HL-60 (cell line): ENCODE measurements at regions not wholly inside any gene's neighbourhood (a gene's known extent, or its start where the extent isn't known, plus 50 kb on each side); places are given as distances from the start of the nearest gene placed in this dataset.

Experiments
- CTCF ChIP-seq: IDR thresholded peaks from one replicate; pipeline ENCODE4 v1.5.1; 2011; ENCODE audit warnings: low read length, control low read depth, inconsistent platforms; ENCODE audit not compliant: insufficient read depth
- POLR2AphosphoS5 ChIP-seq: IDR thresholded peaks from 2 replicates; pipeline ENCODE4 v1.6.1; 2012; ENCODE audit warnings: low read depth
- REST ChIP-seq: IDR thresholded peaks from 2 replicates; pipeline ENCODE4 v1.6.1; 2012; ENCODE audit warnings: low read depth; ENCODE audit not compliant: insufficient replicate concordance
- SPI1 ChIP-seq: IDR thresholded peaks from 2 replicates; pipeline ENCODE4 v1.6.1; 2012; ENCODE audit warnings: low read depth, mild to moderate bottlenecking, borderline replicate concordance

- TF ChIP-seq CTCF, result no peak
- TF ChIP-seq POLR2AphosphoS5, result no peak
- TF ChIP-seq REST, result no peak
- TF ChIP-seq SPI1, result no peak
Observed at GRCh38 chr3:73213896-73214295, 152.4 kb downstream of the EBLN2 start.
